ENCODE measurements at regions not wholly inside any gene's neighbourhood (a gene's known extent, or its start where the extent isn't known, plus 50 kb on each side); places are given as distances from the start of the nearest gene placed in this dataset.

DNA sequence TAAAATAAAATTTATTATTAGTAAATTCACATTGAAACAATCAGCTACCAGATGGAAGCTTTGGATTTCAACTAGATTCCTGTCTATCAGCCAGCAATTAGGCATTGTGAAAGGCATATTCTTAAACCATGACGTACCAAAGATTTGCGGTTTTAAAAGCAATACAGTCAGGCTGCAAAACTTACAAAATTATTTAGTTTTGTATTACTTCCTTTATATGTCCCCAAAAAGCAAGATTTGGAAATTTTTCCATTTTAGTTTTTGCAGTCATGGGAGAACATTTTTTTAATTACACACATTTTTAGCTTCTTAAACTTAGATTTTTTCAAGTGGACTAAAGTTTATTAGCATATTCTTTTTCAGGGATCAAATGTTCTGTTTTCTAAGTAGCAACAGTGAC lies 225.0 kb upstream of the KITLG start:
- WGBS (ENCODE audit: low lambda C conversion rate): 96% methylated on average over 2 of the region's 2 CpGs
- Histone ChIP-seq H3K4me1 (ENCODE audit: control insufficient read depth in 1 of 2, insufficient read depth in 2 of 2, low read depth in 1 of 2, low read length in 1 of 2) (no peaks in the 10 kb centered on the region), H3K27ac (ENCODE audit: low read depth in 2 of 2, low read length in 1 of 2) (no peak overlapping the region), H3K9me2 (no peaks in the 10 kb centered on the region), H3K36me3 (replicated peaks in 1 of 2; ENCODE audit: control insufficient read depth in 1 of 2, insufficient read depth in 2 of 2, low read length in 1 of 2) (no peaks in the 10 kb centered on the region), H3K9me3 (no peaks in the 10 kb centered on the region), H3K9ac (no peak overlapping the region), H4K20me1 (ENCODE audit: insufficient read depth) (no peaks in the 10 kb centered on the region), H3F3A (replicated peaks; ENCODE audit: insufficient read depth) (no peaks in the 10 kb centered on the region), H3K27me3 (ENCODE audit: insufficient read depth) (no peaks in the 10 kb centered on the region), H3K79me2 (ENCODE audit: insufficient read depth) (no peaks in the 10 kb centered on the region), H3K4me2 (no peak overlapping the region), H2AFZ (ENCODE audit: low read depth) (no peak overlapping the region), H3K4me3 (ENCODE audit: low read depth in 2 of 2, low read length in 1 of 2) (no peak overlapping the region)
- ChIA-PET POLR2A (no interaction called here), CTCF (interaction anchor here (0.9 to 1.3 kb wide), 4 partner anchors 9 to 55 kb away, joined by 3 to 4 read pairs (median 3); no protein-coding TSS in a partner anchor)
- TF ChIP-seq MEF2A (IDR thresholded peaks at IDR 0.05; ENCODE audit: borderline replicate concordance, low read depth) (no peak), RAD21 (IDR thresholded peaks at IDR 0.05; ENCODE audit: low read length) (no peak), TAF1 (IDR thresholded peaks at IDR 0.05; ENCODE audit: borderline replicate concordance, low read depth, low read length) (no peak), SIN3A (IDR thresholded peaks at IDR 0.05; ENCODE audit: borderline replicate concordance, low read depth, low read length) (no peak), GATA2 (CRISPR knock-in tag; IDR thresholded peaks at IDR 0.05) (no peak), JUND (IDR thresholded peaks at IDR 0.05) (no peak), FOXM1 (IDR thresholded peaks at IDR 0.05; ENCODE audit: low read depth) (no peak), TEAD4 (IDR thresholded peaks at IDR 0.05; ENCODE audit: borderline replicate concordance, insufficient read depth) (no peak), SMC3 (IDR thresholded peaks at IDR 0.05; ENCODE audit: low read depth, low read length) (no peak), NRF1 (IDR thresholded peaks at IDR 0.05; ENCODE audit: low read depth, low read length) (no peak), TCF12 (IDR thresholded peaks at IDR 0.05) (no peak), RFX5 (IDR thresholded peaks at IDR 0.05; ENCODE audit: low read length) (no peak), POLR2AphosphoS5 (IDR thresholded peaks at IDR 0.05; ENCODE audit: low read depth, low read length) (no peak), FOXJ3 (CRISPR knock-in tag; IDR thresholded peaks at IDR 0.05) (no peak), RXRA (IDR thresholded peaks at IDR 0.05; ENCODE audit: borderline replicate concordance, low read depth) (no peak)
- TF ChIP-seq, protein P1, sequence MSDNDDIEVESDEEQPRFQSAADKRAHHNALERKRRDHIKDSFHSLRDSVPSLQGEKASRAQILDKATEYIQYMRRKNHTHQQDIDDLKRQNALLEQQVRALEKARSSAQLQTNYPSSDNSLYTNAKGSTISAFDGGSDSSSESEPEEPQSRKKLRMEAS (IDR thresholded peaks at IDR 0.05; ENCODE audit: low read depth): no peak
- TF ChIP-seq, protein P2, sequence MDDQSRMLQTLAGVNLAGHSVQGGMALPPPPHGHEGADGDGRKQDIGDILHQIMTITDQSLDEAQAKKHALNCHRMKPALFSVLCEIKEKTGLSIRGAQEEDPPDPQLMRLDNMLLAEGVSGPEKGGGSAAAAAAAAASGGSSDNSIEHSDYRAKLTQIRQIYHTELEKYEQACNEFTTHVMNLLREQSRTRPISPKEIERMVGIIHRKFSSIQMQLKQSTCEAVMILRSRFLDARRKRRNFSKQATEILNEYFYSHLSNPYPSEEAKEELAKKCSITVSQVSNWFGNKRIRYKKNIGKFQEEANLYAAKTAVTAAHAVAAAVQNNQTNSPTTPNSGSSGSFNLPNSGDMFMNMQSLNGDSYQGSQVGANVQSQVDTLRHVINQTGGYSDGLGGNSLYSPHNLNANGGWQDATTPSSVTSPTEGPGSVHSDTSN (IDR thresholded peaks at IDR 0.05): no peak
- TF ChIP-seq, protein P3, sequence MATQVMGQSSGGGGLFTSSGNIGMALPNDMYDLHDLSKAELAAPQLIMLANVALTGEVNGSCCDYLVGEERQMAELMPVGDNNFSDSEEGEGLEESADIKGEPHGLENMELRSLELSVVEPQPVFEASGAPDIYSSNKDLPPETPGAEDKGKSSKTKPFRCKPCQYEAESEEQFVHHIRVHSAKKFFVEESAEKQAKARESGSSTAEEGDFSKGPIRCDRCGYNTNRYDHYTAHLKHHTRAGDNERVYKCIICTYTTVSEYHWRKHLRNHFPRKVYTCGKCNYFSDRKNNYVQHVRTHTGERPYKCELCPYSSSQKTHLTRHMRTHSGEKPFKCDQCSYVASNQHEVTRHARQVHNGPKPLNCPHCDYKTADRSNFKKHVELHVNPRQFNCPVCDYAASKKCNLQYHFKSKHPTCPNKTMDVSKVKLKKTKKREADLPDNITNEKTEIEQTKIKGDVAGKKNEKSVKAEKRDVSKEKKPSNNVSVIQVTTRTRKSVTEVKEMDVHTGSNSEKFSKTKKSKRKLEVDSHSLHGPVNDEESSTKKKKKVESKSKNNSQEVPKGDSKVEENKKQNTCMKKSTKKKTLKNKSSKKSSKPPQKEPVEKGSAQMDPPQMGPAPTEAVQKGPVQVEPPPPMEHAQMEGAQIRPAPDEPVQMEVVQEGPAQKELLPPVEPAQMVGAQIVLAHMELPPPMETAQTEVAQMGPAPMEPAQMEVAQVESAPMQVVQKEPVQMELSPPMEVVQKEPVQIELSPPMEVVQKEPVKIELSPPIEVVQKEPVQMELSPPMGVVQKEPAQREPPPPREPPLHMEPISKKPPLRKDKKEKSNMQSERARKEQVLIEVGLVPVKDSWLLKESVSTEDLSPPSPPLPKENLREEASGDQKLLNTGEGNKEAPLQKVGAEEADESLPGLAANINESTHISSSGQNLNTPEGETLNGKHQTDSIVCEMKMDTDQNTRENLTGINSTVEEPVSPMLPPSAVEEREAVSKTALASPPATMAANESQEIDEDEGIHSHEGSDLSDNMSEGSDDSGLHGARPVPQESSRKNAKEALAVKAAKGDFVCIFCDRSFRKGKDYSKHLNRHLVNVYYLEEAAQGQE (IDR thresholded peaks at IDR 0.05; ENCODE audit: low read depth, low read length): no peak
- TF ChIP-seq, protein P4, sequence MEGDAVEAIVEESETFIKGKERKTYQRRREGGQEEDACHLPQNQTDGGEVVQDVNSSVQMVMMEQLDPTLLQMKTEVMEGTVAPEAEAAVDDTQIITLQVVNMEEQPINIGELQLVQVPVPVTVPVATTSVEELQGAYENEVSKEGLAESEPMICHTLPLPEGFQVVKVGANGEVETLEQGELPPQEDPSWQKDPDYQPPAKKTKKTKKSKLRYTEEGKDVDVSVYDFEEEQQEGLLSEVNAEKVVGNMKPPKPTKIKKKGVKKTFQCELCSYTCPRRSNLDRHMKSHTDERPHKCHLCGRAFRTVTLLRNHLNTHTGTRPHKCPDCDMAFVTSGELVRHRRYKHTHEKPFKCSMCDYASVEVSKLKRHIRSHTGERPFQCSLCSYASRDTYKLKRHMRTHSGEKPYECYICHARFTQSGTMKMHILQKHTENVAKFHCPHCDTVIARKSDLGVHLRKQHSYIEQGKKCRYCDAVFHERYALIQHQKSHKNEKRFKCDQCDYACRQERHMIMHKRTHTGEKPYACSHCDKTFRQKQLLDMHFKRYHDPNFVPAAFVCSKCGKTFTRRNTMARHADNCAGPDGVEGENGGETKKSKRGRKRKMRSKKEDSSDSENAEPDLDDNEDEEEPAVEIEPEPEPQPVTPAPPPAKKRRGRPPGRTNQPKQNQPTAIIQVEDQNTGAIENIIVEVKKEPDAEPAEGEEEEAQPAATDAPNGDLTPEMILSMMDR (IDR thresholded peaks at IDR 0.05): no peak
- no peak for DNase-seq
